HG02763 (cell line): ENCODE measurements at regions not wholly inside any gene's neighbourhood (a gene's known extent, or its start where the extent isn't known, plus 50 kb on each side); places are given as distances from the start of the nearest gene placed in this dataset.
"Not testable (repeated sequence)": the region's sequence is repeated elsewhere in the genome, so short reads cannot be mapped to it uniquely, and the experiment has no call there.

Experiments
- ATAC-seq: cut with Tn5 transposase; IDR thresholded peaks from one replicate; pipeline ENCODE4 v1.9.1; 2021; ENCODE audit warnings: mild to moderate bottlenecking, moderate library complexity; ENCODE audit not compliant: unreplicated experiment

DNA sequence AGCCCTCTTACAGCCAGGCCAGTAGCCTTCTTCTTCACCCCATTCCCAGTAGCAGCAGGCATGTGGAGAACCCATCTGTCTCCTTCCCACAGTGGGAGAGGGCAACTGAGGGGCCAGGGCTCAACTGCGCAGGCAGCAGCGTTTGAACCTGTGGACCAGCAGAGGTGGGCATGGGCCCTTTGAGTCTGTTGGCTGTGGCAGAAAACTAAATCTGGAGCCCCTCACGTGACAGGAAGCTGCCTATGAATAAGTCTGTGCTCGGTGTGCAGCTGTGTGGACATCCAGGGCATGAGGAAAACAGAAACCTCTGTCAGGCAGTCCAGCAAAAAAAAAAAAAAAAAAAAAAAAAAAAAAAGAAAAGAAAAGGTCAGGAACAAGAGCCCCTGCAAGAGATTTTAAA lies 189.2 kb upstream of the NR3C1 start:
- ATAC-seq = peak; percentile 79

DNA sequence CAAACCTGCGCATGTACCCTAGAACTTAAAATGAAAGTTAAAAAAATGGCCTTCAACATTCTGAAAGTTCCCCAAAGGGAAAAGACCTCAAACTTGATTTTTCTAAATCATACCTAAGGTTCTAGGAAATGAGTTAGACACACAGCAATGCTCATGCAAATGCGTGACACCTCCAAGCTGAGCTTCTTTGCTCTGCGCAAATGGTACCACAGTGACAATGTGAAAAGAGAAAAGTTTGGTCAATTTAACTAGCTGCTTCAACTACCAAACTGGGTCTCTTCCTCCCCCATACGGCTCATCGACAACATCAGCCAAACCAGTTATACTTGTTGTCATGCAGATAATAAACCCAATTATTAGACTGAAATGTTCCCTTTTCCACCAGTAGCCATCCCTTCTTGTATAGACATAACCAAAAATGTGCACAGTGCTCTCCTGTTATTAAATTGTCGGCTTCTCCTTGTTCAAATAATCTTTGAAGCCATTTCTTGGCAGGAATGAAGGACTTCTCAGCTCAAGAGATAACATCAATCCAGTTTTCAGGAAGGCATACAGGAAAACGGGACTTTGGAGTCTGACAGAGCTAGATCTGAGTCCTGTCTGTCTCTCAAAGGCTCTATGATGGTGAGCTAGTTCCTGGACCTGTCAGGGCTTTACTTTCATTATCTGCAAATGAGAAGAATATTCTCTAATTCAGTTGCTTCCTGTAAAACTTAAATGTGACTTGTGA lies 185.6 kb upstream of the NR3C1 start:
- ATAC-seq = no peak

DNA sequence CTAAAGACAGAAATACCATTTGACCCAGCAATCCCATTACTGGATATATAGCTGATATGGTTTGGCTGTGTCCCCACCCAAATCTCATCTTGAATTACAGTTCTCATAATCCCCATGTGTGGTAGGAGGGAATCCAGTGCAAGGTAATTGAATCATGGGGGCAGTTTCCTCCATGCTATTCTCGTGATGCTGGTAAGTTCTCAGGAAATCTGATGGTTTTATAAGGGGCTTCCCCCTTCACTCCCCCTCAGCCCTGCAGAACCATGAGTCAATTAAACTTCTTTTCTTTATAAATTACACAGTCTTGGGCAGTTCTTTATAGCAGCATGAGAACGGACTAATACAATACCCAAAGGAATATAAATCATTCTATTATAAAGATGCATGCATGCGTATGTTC lies 184.6 kb upstream of the NR3C1 start:
- not testable (repeated sequence) for ATAC-seq

DNA sequence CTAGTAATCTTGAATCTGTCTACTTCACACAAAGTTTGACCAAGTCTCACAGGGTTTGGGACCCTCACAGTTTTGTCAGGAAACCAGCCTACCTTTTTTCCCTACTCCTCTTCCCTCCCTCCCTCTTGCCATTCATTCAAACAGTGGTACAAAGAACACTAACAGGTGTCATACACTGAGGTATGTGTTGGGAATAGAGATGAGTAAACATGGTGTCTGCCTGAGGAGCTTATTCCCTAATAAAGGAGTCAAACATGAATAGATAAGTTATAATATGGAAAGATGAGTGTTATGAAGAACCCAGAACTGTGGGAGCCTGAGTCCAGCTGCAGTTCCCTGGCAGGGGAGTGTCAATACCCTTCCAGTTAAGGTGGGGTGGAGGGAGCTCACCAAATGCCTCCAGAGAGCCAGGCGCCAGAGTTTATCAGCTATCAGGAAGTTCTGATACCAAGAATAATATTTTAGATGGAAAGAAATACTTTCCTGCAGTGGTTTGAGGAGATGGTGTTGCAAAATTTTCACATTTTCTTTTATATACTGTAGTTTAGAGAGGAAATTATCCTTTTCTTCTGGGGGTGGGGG lies 183.4 kb upstream of the NR3C1 start:
- no peak for ATAC-seq

DNA sequence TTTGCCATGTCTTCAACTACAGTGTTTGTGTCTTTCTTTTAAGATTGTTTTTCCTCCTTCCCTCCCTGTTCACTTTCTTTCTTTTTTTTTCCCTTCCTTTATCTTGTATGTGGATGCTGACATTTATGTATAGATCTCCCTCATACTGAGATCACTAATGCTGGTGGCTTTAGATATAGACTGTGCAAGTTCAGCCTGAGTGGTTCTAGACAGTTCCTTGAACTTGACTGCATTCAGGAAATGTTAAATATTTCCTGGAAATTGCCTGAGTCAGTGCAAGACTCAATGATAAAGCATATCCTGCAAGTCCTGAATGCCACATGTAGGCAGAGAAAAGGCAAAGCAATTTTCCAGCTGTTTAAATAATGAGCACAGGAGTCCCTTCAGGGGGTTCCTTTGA lies 182.5 kb upstream of the NR3C1 start:
- ATAC-seq = no peak

DNA sequence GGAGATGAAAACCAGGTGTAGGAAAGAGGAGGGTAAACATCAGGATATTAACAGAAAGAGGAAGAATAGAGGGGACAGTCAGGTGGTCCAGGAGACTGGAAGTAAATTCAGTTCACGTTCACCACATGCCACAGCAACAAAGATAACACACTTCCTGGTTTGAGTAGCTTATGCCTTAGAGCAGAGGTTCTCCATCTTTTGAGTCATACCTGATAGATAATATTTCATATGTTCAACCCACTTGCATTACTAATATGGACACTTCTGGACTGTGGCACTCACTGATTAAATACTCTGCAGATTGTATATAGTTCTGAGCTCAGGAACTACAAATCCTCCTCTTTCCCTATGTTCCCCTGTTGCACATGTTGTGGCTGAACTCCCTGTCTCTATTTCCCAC lies 179.9 kb upstream of the NR3C1 start:
- ATAC-seq = no peak

DNA sequence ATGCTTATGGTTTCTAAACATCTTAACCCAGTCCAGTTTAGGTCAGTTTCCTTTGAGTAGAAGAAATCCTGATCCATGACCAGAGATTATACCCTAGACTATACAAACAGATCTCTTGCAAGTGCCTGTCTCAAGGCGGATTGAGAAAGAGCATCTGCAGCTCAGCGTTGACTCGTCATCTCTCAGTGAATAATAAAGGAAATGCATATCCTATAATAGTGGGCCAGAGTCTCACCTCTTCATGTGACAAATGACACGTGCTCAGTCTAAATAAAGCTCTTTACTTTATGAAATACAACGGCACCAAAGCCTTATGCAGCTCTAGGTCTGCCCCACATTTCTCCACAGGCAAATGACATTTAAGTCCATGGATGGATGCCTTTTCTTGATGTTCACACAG lies 179.4 kb upstream of the NR3C1 start:
- no peak for ATAC-seq

DNA sequence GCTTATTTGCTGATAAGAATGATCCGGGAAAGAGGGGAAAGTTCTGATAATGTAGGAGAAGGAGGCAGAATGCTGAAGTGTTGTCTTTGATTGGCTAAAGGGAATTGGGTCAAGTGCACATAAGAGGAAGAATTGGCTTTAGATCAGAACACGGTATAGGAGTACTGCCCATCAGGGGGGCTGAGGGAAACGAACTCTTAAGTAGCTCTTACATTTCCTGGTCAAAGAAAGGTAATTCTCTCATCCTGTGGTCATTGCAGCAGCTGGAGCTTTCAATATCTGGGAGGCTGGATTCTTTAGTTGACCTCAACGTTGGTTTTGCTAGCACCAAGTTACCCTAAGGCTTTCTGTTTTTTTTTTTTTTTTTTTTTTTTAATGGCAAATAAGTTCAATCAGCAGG lies 178.7 kb upstream of the NR3C1 start:
- no peak for ATAC-seq

DNA sequence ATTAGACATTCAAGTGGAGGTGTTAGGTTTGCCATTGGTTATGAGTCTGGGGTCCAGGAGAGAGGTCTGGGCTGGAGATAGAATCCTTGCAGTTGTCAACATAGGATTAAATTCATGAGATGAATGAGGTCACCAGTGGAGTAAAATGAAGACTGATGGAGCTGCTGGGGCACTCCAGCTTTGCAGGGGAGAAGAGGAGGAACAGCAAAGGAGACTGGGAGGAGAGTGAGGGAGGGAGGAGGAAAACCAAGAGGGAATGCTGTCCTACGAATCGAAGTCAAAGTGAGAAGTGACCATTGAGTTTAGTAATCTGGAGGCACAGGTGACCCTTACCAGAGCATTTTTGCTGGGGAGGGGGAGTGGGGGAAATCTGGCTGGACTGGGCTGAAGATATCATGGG lies 178.2 kb upstream of the NR3C1 start:
- ATAC-seq = no peak

DNA sequence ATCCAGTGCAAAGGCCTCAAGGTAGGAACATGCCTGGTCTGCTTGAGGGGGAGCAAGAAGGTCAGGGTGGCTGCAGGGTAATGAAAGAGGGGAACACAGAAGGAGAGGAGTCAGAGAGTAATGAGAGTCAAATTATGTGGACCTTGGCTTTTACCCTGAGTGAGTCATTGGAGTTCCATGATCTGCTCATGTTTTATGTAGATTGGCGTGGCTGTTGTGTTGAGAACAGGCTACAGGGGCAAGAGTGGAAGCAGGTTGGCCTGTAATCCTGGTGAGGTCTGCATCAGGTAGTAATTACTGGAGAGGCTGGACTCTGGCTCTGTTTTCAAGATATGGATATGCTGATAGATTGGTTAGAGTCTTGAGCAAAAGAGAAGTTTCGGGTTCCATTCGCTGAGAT lies 177.7 kb upstream of the NR3C1 start:
- no peak for ATAC-seq

DNA sequence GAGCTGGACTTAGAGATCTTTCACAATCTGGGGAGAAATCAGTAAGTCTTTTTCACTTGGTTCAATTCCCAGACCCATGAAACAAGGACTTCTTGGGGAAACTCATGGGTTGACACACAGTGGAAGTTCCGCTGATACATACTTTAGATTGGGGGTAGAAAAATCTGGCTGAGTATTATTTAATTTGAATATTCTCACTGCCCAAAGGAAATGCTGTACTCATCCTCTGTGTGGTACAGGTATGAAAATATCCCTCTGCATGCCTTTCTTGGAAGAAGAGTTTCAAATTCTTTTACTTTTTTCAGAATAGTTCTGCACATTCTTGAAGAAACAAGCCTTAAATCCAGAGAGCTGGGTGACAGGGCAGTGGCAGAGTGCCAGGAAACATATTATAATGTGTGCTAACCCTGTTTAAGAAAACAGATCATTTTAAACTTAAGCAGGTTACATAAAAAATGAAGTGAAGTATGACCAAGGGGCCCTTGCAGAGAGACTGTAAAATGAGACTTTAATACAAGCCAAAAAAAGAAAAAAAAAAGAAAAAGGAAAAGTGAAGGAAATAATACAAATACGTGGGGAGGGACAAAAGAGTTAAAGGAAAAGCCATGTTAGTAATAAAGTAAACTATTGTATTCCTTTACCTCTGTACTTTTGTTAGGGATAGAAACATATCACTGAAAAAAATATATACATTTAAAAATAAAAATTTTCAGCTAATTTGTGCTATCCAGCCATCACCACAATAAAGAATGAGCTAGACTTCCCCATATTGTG lies 173.4 kb upstream of the NR3C1 start:
- no peak for ATAC-seq

DNA sequence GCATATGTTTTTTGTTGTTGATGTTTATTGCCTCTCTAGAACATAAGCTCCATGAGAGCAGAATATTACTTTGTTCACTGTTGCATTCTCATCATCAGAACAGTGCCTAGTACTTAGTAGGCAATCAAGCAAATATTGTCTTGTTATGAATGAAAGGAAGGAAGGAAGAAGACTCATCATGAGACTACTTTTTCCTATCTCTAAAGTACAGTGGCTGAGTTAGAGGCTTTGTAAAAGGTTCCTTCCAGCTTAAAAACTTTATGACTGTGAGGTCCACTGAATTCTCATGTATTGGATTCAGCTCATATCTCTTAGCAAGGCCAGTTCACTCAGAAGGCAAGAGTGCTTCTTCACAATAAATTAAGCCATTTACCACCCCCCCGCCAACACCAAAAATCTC lies 171.8 kb upstream of the NR3C1 start:
- ATAC-seq = no peak

DNA sequence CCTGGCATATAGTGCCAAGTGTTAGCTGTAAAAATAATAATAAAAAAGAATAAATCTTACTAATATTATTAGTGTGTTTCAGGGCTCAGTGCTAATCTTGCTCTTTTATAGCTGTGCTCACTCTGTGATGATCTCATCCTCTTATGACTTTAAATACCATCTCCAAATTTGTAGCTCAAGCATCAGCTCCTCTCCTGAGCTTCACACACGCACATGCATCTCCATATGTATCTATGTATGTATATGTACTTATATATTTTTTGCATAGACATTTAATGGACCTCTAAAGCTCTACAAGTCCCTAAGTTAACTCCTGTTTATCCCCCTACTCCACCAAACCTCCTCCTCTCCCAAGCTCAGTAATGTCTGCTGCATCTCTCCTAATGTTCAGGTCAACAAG lies 170.8 kb upstream of the NR3C1 start:
- ATAC-seq = no peak

DNA sequence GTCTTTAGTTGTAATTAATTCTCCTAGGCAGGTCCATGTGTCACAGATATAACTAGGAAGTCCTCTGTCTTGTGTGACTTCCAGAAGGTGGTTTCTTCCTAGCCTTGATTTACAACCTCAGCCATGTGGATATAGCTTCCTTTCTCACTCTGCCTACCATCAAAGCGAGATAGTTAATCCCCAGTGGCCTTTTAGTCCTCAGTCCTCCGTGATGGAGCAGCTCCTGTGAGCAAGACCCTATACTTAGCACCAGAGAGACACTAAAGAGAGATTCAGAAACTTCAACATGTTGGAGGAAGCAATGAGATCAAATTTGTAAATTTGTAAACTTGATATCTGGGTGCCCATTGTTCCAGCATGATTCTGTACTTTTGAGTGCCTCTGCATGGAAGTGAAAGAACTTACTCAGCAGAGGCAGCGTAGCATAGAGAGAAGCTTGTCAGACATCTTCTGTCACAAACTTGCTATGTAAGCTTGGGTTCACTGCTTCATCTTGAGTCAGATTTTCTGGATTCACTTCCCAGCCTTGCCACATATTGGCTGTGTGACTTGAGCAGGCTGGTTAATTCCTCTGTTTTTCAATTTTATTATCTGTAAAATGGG lies 170.2 kb upstream of the NR3C1 start:
- peak; percentile 46 for ATAC-seq

DNA sequence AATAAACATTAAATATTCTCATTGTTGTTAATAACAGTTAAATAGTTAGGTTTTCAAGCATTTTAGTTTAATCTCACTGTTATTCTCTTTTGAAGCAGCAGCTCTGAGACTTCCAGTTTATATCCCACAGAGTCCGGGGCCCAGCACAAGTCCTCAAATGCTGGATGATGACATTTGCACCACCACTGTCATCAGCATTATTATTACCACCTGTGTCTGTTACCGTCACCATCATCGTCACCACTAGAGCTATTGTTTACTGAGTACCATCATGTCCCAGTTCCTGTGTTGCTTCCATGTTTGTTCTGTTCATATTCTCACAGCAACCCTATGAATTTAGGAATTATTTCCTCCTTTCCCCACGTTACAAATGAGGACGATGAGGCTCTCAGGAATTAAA lies 169.2 kb upstream of the NR3C1 start:
- no peak for ATAC-seq

DNA sequence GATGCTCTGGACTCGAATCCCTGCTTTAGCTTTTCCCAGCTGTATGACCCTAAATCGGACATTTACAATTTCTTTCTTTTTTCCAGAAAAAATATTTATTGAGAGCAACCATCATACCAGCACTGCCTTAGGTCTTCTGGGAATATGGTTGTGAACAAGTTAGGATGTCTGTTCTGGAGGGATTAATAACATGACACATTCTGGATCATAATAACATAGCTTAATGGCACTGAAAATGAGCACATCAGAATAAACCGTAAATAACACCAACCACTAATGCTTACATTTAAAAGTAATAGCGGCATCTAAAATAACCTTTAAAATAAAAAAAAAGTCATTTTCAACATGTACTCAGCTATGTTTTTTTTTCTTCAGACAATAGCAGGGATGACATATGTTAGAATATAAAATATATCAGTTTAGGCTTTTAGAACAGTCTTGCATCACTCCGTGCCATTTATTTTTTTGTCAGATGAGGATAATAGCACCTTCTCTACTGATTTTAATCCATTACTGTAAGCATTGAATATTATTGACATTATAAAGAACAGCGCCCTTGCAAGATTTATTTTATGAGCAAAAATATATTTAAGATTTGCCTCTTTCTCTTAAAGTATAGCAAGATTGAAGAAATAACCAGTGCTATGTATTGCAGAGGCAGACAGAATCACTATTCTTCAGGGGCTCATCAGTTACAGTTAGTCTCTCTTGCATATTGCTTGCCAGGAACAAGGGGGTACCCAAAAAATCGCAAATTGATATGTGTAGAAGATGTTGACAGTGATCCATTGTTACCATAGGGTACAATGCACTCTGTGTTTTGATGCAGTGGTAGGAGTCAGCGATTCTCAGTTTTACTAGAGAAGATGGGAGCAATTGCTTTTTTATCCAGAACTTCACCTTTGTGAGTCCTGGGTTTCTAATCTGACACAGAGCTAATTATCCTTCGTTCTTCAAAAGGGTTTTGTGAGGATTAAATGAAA lies 168.4 kb upstream of the NR3C1 start:
- ATAC-seq = no peak

DNA sequence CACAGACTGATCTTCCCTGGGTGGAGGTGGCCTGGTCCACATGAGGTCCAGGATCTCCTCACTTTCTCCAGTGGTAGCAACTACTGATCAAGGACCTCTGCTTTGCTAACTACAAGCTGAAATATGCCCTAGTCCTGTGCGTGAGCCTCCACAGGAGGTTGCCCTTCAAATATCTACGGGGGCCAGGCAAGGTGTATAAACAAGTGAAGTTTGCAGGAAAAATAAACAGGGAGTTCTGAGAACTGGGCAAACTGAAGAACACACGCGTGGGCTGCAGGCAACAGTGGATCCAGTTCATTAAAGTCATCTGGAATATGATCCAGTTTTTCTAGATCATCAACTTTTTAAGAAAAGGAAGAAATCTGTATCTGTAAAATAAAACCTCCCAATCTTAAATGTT lies 167.5 kb upstream of the NR3C1 start:
- ATAC-seq = no peak

DNA sequence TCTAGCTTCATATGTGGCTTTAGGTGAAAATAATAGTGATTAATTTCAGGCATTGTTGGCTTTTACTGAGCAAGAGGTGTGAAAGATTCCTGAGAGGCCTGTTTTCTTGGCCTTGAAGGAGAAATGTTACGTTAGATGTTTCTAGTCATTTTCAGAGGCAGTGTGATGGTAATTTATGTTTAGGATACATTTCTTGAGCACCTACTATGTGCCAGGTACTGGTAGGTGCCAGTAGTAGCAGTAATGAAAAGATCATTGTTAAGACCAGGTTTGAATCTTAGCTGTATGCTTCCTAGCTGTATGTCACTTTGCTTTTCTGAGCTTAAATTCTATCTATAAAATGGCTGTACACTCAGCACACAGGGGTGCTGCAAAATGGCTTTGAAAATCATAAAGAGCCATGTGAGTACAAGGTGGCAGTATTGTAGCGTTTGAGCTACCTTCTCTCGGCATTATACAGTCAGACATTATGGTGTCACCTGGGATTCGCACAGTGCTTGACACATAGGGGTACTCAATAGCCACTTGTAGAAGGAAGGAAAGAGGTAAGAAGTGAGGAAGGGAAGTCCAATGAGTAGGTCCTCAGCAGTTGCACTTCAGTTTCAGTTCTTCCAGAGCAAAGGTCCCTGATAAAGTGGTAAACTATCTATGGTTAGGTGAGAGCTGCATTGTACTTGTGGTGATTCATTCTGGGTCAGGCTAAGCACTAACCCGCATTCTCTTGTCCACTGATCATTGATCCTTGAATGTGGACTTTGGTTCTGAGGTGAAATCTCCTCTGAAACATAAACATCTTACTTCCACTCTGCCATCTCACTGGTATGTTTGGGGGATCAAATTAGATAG lies 166.5 kb upstream of the NR3C1 start:
- no peak for ATAC-seq

DNA sequence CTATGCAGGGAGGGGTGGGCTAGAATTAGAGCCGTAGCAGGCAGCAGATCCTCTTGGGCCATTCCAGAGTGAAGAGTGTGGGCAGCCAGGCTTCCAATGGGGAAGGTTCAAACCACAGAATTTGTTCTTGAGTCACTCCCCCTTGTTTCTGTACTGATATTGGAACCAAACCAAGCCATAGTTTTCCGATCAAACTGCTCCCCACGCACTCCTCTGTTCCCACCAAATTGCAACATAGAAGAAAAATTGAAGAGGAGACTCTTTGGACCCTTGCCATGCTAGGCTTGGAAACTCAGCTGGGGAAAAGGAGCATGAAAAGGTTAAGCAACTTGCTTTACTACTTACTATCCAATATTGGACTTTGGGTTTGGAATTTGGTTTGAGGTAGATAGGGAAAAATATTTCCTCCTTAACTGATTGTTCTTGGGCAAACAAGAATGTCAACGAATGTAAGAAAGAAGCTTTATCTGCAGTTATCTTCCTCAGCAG lies 165.8 kb upstream of the NR3C1 start:
- ATAC-seq = no peak
